HepG2 (cell line): ENCODE measurements at regions not wholly inside any gene's neighbourhood (a gene's known extent, or its start where the extent isn't known, plus 50 kb on each side); places are given as distances from the start of the nearest gene placed in this dataset.

ENCODE experiments used
- ATAC-seq: fragments of 200-7000 bp; cut with Tn5 transposase; 3 replicates; pipeline ENCODE4 v1.9.1; 2020; ENCODE audit warnings: mild to moderate bottlenecking, moderate library complexity
- BruUV-seq: library from RNA; stranded (reverse); fragments of 400-500 nt; replicated peaks from 2 replicates; lab custom pipeline; 2021; lab: Mats Ljungman, UMichigan
- CTCF ChIA-PET: fragments of 300-600 bp; formaldehyde crosslinking; extraction: SDS; loops from one replicate; lab custom pipeline; 2021; ENCODE audit warnings: low total read pairs, inconsistent platforms, low intra/inter-chr PET ratio; lab: Yijun Ruan, JAX
- POLR2A ChIA-PET: fragments of 350-600 bp; sonication (Branson Sonifier 250); formaldehyde crosslinking; loops from one replicate; lab custom pipeline; 2020; ENCODE audit warnings: antibody characterized with exemption, inconsistent platforms; lab: Yijun Ruan, JAX
- DNase-seq: peaks from one replicate; pipeline ENCODE4 v3.0.0-alpha.2; 2015; ENCODE audit warnings: low spot score
- FAIRE-seq: peaks from 3 replicates; lab custom pipeline; 2011; peaks lifted over from hg19 to GRCh38; lab: Jason Lieb, UNC
- H2AFZ ChIP-seq: one replicate; pipeline ENCODE4 v1.6.1; 2011; ENCODE audit warnings: low read length, inconsistent platforms
- H3K27ac ChIP-seq: fragments of 300-600 bp; 3 replicates; pipeline ENCODE4 v1.8.0; 2011; ENCODE audit warnings: mixed run types, mild to moderate bottlenecking, mixed read lengths, low read length, inconsistent platforms; ENCODE audit not compliant: insufficient read depth; ENCODE audit errors: extremely low read length
- H3K27me3 ChIP-seq, 2 experiments: fragments of 200-600 bp in 1 of 2; 2 replicates in 1 of 2; 3 replicates in 1 of 2; pipeline versions ENCODE4 v1.6.0 to v1.8.0; 2011; ENCODE audit warnings: low read length in 2 of 2, mild to moderate bottlenecking in 2 of 2, moderate library complexity in 2 of 2, inconsistent platforms in 1 of 2; ENCODE audit not compliant: insufficient read depth in 2 of 2, control insufficient read depth in 1 of 2
- H3K36me3 ChIP-seq, 2 experiments: fragments of 200-600 bp in 1 of 2; replicated peaks in 1 of 2; 2 replicates in 1 of 2; 3 replicates in 1 of 2; pipeline versions ENCODE4 v1.5.1 to v1.8.0; 2011; ENCODE audit warnings: low read length in 2 of 2, inconsistent platforms in 1 of 2; ENCODE audit not compliant: insufficient read depth in 2 of 2, control insufficient read depth in 1 of 2
- H3K4me1 ChIP-seq: 2 replicates; pipeline ENCODE4 v1.5.1; 2012; ENCODE audit warnings: low read length, inconsistent platforms; ENCODE audit not compliant: insufficient read depth
- H3K4me2 ChIP-seq: 2 replicates; pipeline ENCODE4 v1.6.0; 2011; ENCODE audit warnings: low read depth, low read length, inconsistent platforms
- H3K4me3 ChIP-seq, 3 experiments: fragments of 200-600 bp in 1 of 3; sonication (generic), shearing (Covaris generic) in 1 of 3; replicated peaks in 1 of 3; 2 replicates each; pipeline ENCODE4 v1.5.1; 2011 to 2016; ENCODE audit warnings: low read length in 3 of 3, inconsistent platforms in 2 of 3, low read depth in 2 of 3, mild to moderate bottlenecking in 2 of 3, control low read depth in 1 of 3, mixed read lengths in 1 of 3; ENCODE audit not compliant: insufficient read depth in 1 of 3
- H3K79me2 ChIP-seq: one replicate; pipeline ENCODE4 v1.6.1; 2011; ENCODE audit warnings: low read length, inconsistent platforms; ENCODE audit not compliant: insufficient read depth
- H3K9ac ChIP-seq: 2 replicates; pipeline ENCODE4 v1.6.0; 2011; ENCODE audit warnings: mild to moderate bottlenecking, low read depth, low read length, inconsistent platforms; ENCODE audit not compliant: insufficient read depth
- H3K9me3 ChIP-seq: 2 replicates; pipeline ENCODE4 v1.5.1; 2012; ENCODE audit warnings: mild to moderate bottlenecking, low read length
- H4K20me1 ChIP-seq: 2 replicates; pipeline ENCODE4 v1.6.0; 2011; ENCODE audit warnings: inconsistent platforms, mild to moderate bottlenecking, low read length, moderate library complexity; ENCODE audit not compliant: insufficient read depth
- AKNA ChIP-seq: sonication (generic); formaldehyde crosslinking; IDR thresholded peaks from 2 replicates; pipeline ENCODE4 v1.4.0; 2020; ENCODE audit warnings: missing genetic modification reagents, borderline replicate concordance
- CCAR2 ChIP-seq: fragments of 200-400 bp; formaldehyde crosslinking; optimal IDR thresholded peaks from 2 replicates; pipeline ENCODE3; 2018; ENCODE audit warnings: low read depth, mild to moderate bottlenecking, low read length, moderate library complexity
- MED1 ChIP-seq: sonication (generic); formaldehyde crosslinking; IDR thresholded peaks from 2 replicates; pipeline ENCODE4 v1.4.0; 2020; ENCODE audit warnings: missing genetic modification reagents
- SSRP1 ChIP-seq: IDR thresholded peaks from 2 replicates; pipeline ENCODE4 v1.6.1; 2016; ENCODE audit warnings: control low read depth
- ZNF431 ChIP-seq: sonication (generic); formaldehyde crosslinking; IDR thresholded peaks from 2 replicates; pipeline ENCODE4 v1.9.0; 2022; ENCODE audit warnings: missing genetic modification reagents, low read depth, mild to moderate bottlenecking, borderline replicate concordance
- WGBS: methylation state at CpG from one replicate; pipeline ENCODE4 v1.1.6; 2017; ENCODE audit warnings: low lambda C conversion rate; 5-methylcytosine and 5-hydroxymethylcytosine counted together
- in situ Hi-C: cut with HindIII; loops from 2 replicates; pipeline ENCODE4 v1.10.0; 2017; ENCODE audit warnings: low pct_unique_long_range_greater_than_20kb; ENCODE audit not compliant: extremely low pct_ligation_motif_present
- intact Hi-C: fragments of 100-400 bp; cut with micrococcal nuclease; formaldehyde crosslinking; loops from one replicate; pipeline ENCODE4 v1.10.0; 2022; ENCODE audit not compliant: unreplicated experiment
- TF ChIP-seq, protein P1 (sequence below): sonication (generic); formaldehyde crosslinking; IDR thresholded peaks from 2 replicates; pipeline ENCODE4 v1.5.0; 2020; ENCODE audit warnings: missing genetic modification reagents
- TF ChIP-seq, protein P2 (sequence below): sonication (generic); formaldehyde crosslinking; IDR thresholded peaks from 2 replicates; pipeline ENCODE4 v1.4.0; 2020; ENCODE audit warnings: mild to moderate bottlenecking, missing genetic modification reagents

GRCh38 chr20:12617076-12617475 lies 391.7 kb upstream of the SPTLC3 start:
- Histone ChIP-seq H3K36me3 (no peaks in the 10 kb centered on the region), H3K27ac (no peak overlapping the region), H3K9ac (no peak overlapping the region), H2AFZ (no peak overlapping the region), H3K4me2 (no peak overlapping the region), H3K4me1 (no peaks in the 10 kb centered on the region), H3K4me3 (no peak overlapping the region), H3K27me3 (no peaks in the 10 kb centered on the region), H3K79me2 (no peaks in the 10 kb centered on the region), H4K20me1 (no peaks in the 10 kb centered on the region), H3K9me3 (no peaks in the 10 kb centered on the region)
- TF ChIP-seq AKNA, result no peak
- TF ChIP-seq, protein P1, sequence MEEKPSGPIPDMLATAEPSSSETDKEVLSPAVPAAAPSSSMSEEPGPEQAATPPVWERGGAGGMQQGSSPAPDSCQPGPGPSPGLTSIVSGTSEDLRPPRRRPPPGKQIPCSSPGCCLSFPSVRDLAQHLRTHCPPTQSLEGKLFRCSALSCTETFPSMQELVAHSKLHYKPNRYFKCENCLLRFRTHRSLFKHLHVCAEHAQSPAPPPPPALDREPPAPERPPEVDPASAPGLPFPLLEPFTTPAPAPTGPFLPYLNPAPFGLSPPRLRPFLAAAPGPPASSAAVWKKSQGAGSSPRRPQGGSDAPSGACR (CRISPR knock-in tag), result no peak
- no peak for TF ChIP-seq SSRP1 (CRISPR knock-in tag)
- TF ChIP-seq MED1 (CRISPR knock-in tag), result no peak
- no peak for TF ChIP-seq ZNF431 (CRISPR knock-in tag)
- TF ChIP-seq, protein P2, sequence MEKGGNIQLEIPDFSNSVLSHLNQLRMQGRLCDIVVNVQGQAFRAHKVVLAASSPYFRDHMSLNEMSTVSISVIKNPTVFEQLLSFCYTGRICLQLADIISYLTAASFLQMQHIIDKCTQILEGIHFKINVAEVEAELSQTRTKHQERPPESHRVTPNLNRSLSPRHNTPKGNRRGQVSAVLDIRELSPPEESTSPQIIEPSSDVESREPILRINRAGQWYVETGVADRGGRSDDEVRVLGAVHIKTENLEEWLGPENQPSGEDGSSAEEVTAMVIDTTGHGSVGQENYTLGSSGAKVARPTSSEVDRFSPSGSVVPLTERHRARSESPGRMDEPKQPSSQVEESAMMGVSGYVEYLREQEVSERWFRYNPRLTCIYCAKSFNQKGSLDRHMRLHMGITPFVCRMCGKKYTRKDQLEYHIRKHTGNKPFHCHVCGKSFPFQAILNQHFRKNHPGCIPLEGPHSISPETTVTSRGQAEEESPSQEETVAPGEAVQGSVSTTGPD (CRISPR knock-in tag), result no peak
- no peak for TF ChIP-seq CCAR2
- ChIA-PET CTCF (no interaction called here), POLR2A (no interaction called here)
- 7% methylated on average over 4 of the region's 5 CpGs for WGBS
- BruUV-seq, result no TSS peak
- ATAC-seq (no peak), DNase-seq (no peak), FAIRE-seq (no peak)
- intact Hi-C loops, result no loop called here
- in situ Hi-C loops, result no loop called here
